IMR-90 (cell line): ENCODE measurements at regions not wholly inside any gene's neighbourhood (a gene's known extent, or its start where the extent isn't known, plus 50 kb on each side); places are given as distances from the start of the nearest gene placed in this dataset.

Experiments
- ATAC-seq: fragments of 200-7000 bp; cut with Tn5 transposase; 2 replicates; pipeline ENCODE4 v1.9.1; 2020; ENCODE audit warnings: low read depth, mild to moderate bottlenecking, moderate library complexity
- BruUV-seq: library from RNA; stranded (reverse); fragments of 400-500 nt; replicated peaks from 2 replicates; lab custom pipeline; 2021; lab: Mats Ljungman, UMichigan
- CTCF ChIA-PET: fragments of 300-600 bp; formaldehyde crosslinking; extraction: SDS; loops from one replicate; lab custom pipeline; 2021; ENCODE audit warnings: antibody characterized with exemption; lab: Yijun Ruan, JAX
- POLR2A ChIA-PET: fragments of 300-600 bp; sonication (Branson Sonifier 250); formaldehyde crosslinking; loops from one replicate; lab custom pipeline; 2022; ENCODE audit warnings: antibody characterized with exemption; ENCODE audit not compliant: unreplicated experiment; lab: Charles Lee
- DNase-seq: peaks from one replicate; pipeline ENCODE4 v3.0.0; 2013
- H2AFZ ChIP-seq: replicated peaks from 2 replicates; pipeline ENCODE3; 2013; ENCODE audit warnings: low read length, mild to moderate bottlenecking; ENCODE audit not compliant: poor library complexity
- H2AK5ac ChIP-seq: 2 replicates; pipeline ENCODE4 v1.6.1; 2013; ENCODE audit warnings: low read depth, low read length, inconsistent platforms
- H2AK9ac ChIP-seq: replicated peaks from 2 replicates; pipeline ENCODE3; 2013; ENCODE audit warnings: mild to moderate bottlenecking, low read depth, low read length, moderate library complexity; ENCODE audit not compliant: poor library complexity
- H2BK120ac ChIP-seq: 2 replicates; pipeline ENCODE4 v1.6.1; 2013; ENCODE audit warnings: low read depth, low read length, inconsistent platforms
- H2BK15ac ChIP-seq: 3 replicates; pipeline ENCODE4 v1.6.1; 2013; ENCODE audit warnings: low read depth, low read length, inconsistent platforms
- H2BK20ac ChIP-seq: 2 replicates; pipeline ENCODE4 v1.6.1; 2013; ENCODE audit warnings: low read depth, mild to moderate bottlenecking, inconsistent platforms, low read length, moderate library complexity
- H2BK5ac ChIP-seq: 2 replicates; pipeline ENCODE4 v1.6.1; 2013; ENCODE audit warnings: mild to moderate bottlenecking, low read depth, low read length, inconsistent platforms; ENCODE audit not compliant: poor library complexity, severe bottlenecking
- H3K14ac ChIP-seq: replicated peaks from 2 replicates; pipeline ENCODE4 v1.6.1; 2013; ENCODE audit warnings: low read depth, low read length, inconsistent platforms
- H3K18ac ChIP-seq: 2 replicates; pipeline ENCODE4 v1.6.1; 2013; ENCODE audit warnings: low read depth, low read length, control low read depth
- H3K23ac ChIP-seq: 2 replicates; pipeline ENCODE4 v1.6.1; 2013; ENCODE audit warnings: low read depth, low read length, inconsistent platforms
- H3K27ac ChIP-seq: 2 replicates; pipeline ENCODE4 v1.5.1; 2013; ENCODE audit warnings: mild to moderate bottlenecking, control low read depth, low read length; ENCODE audit not compliant: insufficient read depth
- H3K27me3 ChIP-seq: 2 replicates; pipeline ENCODE4 v1.6.1; 2013; ENCODE audit warnings: low read length; ENCODE audit not compliant: control insufficient read depth, insufficient read depth
- H3K36me3 ChIP-seq: 2 replicates; pipeline ENCODE4 v1.6.1; 2013; ENCODE audit warnings: low read length, mixed read lengths; ENCODE audit not compliant: control insufficient read depth, insufficient read depth
- H3K4ac ChIP-seq: 2 replicates; pipeline ENCODE4 v1.6.1; 2013; ENCODE audit warnings: low read depth, low read length, inconsistent platforms
- H3K4me1 ChIP-seq: 2 replicates; pipeline ENCODE4 v1.6.1; 2013; ENCODE audit warnings: low read length, mixed read lengths; ENCODE audit not compliant: control insufficient read depth, insufficient read depth
- H3K4me2 ChIP-seq: 2 replicates; pipeline ENCODE4 v1.6.1; 2013; ENCODE audit warnings: low read depth, mild to moderate bottlenecking, control low read depth, low read length, moderate library complexity
- H3K4me3 ChIP-seq: 2 replicates; pipeline ENCODE4 v1.5.1; 2013; ENCODE audit warnings: low read depth, mild to moderate bottlenecking, control low read depth, low read length, moderate library complexity; ENCODE audit not compliant: insufficient read depth
- H3K56ac ChIP-seq: 2 replicates; pipeline ENCODE4 v1.6.1; 2013; ENCODE audit warnings: low read length, inconsistent platforms; ENCODE audit not compliant: insufficient read depth; ENCODE audit errors: extremely low read depth
- H3K79me1 ChIP-seq, 2 experiments: 2 replicates each; pipeline ENCODE4 v1.6.1; 2013; ENCODE audit warnings: low read length in 2 of 2, inconsistent platforms in 1 of 2, low read depth in 1 of 2
- H3K9ac ChIP-seq: 2 replicates; pipeline ENCODE4 v1.6.1; 2013; ENCODE audit warnings: low read depth, low read length, control low read depth
- H3K9me1 ChIP-seq: 2 replicates; pipeline ENCODE4 v1.6.1; 2013; ENCODE audit warnings: low read length, inconsistent platforms; ENCODE audit not compliant: insufficient read depth
- H3K9me3 ChIP-seq: 2 replicates; pipeline ENCODE4 v1.6.1; 2013; ENCODE audit warnings: low read length; ENCODE audit not compliant: control insufficient read depth, insufficient read depth
- H4K20me1 ChIP-seq: 2 replicates; pipeline ENCODE4 v1.6.1; 2013; ENCODE audit warnings: low read length, inconsistent platforms; ENCODE audit not compliant: insufficient read depth
- H4K5ac ChIP-seq: 2 replicates; pipeline ENCODE4 v1.6.1; 2013; ENCODE audit warnings: mild to moderate bottlenecking, low read depth, low read length, control low read depth
- H4K8ac ChIP-seq, 2 experiments: 2 replicates each; pipeline ENCODE4 v1.6.1; 2013; ENCODE audit warnings: low read depth in 2 of 2, low read length in 2 of 2, control low read depth in 1 of 2, inconsistent platforms in 1 of 2
- H4K91ac ChIP-seq: 2 replicates; pipeline ENCODE4 v1.6.1; 2013; ENCODE audit warnings: low read depth, low read length, inconsistent platforms; ENCODE audit not compliant: insufficient read depth
- BHLHE40 ChIP-seq: fragments of 150-350 bp; IDR thresholded peaks from 2 replicates; pipeline ENCODE4 v1.6.1; 2016; ENCODE audit warnings: mild to moderate bottlenecking, low read depth, low read length
- CEBPB ChIP-seq: IDR thresholded peaks from 2 replicates; pipeline ENCODE4 v1.6.1; 2012; ENCODE audit warnings: low read depth, low read length, improper control_type of control experiment
- CHD1 ChIP-seq: IDR thresholded peaks from 2 replicates; pipeline ENCODE4 v1.6.1; 2012; ENCODE audit warnings: low read depth, low read length, improper control_type of control experiment
- CTCF ChIP-seq: conservative IDR thresholded peaks from 2 replicates; pipeline ENCODE4 v1.5.1; 2012; ENCODE audit warnings: mild to moderate bottlenecking, low read depth, low read length, improper control_type of control experiment
- ELK1 ChIP-seq: fragments of 150-350 bp; IDR thresholded peaks from 2 replicates; pipeline ENCODE4 v1.6.1; 2016; ENCODE audit warnings: low read depth, mild to moderate bottlenecking, low read length, moderate library complexity, borderline replicate concordance
- FOS ChIP-seq: fragments of 150-350 bp; IDR thresholded peaks from 2 replicates; pipeline ENCODE4 v1.6.1; 2016; ENCODE audit warnings: low read depth, low read length
- MAFK ChIP-seq: IDR thresholded peaks from 2 replicates; pipeline ENCODE4 v1.6.1; 2012; ENCODE audit warnings: low read depth, low read length, improper control_type of control experiment
- MAZ ChIP-seq: IDR thresholded peaks from 2 replicates; pipeline ENCODE4 v1.6.1; 2012; ENCODE audit warnings: low read depth, mild to moderate bottlenecking, low read length, improper control_type of control experiment, moderate library complexity, borderline replicate concordance
- MXI1 ChIP-seq: IDR thresholded peaks from 2 replicates; pipeline ENCODE4 v1.6.1; 2012; ENCODE audit warnings: low read depth, mild to moderate bottlenecking, low read length, moderate library complexity, borderline replicate concordance
- NFE2L2 ChIP-seq: fragments of 150-350 bp; IDR thresholded peaks from 2 replicates; pipeline ENCODE4 v1.6.1; 2016; ENCODE audit warnings: low read depth, mild to moderate bottlenecking, low read length
- POLR2A ChIP-seq: IDR thresholded peaks from 2 replicates; pipeline ENCODE4 v1.6.1; 2012; ENCODE audit warnings: mild to moderate bottlenecking, low read depth, low read length
- RAD21 ChIP-seq: IDR thresholded peaks from 2 replicates; pipeline ENCODE4 v1.6.1; 2012; ENCODE audit warnings: low read length, improper control_type of control experiment
- RCOR1 ChIP-seq: IDR thresholded peaks from 2 replicates; pipeline ENCODE4 v1.6.1; 2012; ENCODE audit warnings: mild to moderate bottlenecking, low read length, improper control_type of control experiment; ENCODE audit not compliant: insufficient replicate concordance
- RFX5 ChIP-seq: IDR thresholded peaks from 2 replicates; pipeline ENCODE4 v1.8.0; 2012; ENCODE audit warnings: low read depth, mild to moderate bottlenecking, low read length, moderate library complexity
- SMC3 ChIP-seq: fragments of 150-350 bp; IDR thresholded peaks from 2 replicates; pipeline ENCODE4 v1.6.1; 2016; ENCODE audit warnings: low read depth, mild to moderate bottlenecking, antibody characterized with exemption, low read length, moderate library complexity
- USF2 ChIP-seq: fragments of 150-350 bp; IDR thresholded peaks from 2 replicates; pipeline ENCODE4 v1.6.1; 2017; ENCODE audit warnings: mild to moderate bottlenecking, antibody characterized with exemption, low read length, low read depth
- WGBS, 2 experiments: methylation state at CpG; one replicate each; pipeline versions ENCODE4 v1.1.5 to v1.1.7; 2013; ENCODE audit warnings: missing lambda C conversion rate in 2 of 2; ENCODE audit not compliant: insufficient read length in 1 of 2; ENCODE audit errors: extremely low coverage in 2 of 2; 5-methylcytosine and 5-hydroxymethylcytosine counted together
- dilution Hi-C: fragments of 300-500 bp; cut with HindIII; formaldehyde crosslinking; loops from one replicate; pipeline ENCODE4 v1.14.3; 2018; ENCODE audit warnings: low sequenced_read_pairs; ENCODE audit not compliant: unreplicated experiment
- in situ Hi-C: fragments of 300-500 bp; cut with MboI; formaldehyde crosslinking; loops from 3 replicates; pipeline ENCODE4 v1.14.3; 2019; ENCODE audit warnings: low sequenced_read_pairs, inconsistent platforms, mixed read lengths
- intact Hi-C: fragments of 100-400 bp; cut with micrococcal nuclease; formaldehyde crosslinking; loops from 2 replicates; pipeline ENCODE4 v1.10.0; 2022

- H3K4me1 ChIP-seq: peaks cover 18% of the 10 kb centered on the region
- in situ Hi-C loops: no loop called here
- H2BK120ac ChIP-seq: no peak overlapping the region
- H3K4me2 ChIP-seq: no peak overlapping the region
- H2BK15ac ChIP-seq: no peak overlapping the region
- H3K9me3 ChIP-seq: no peaks in the 10 kb centered on the region; the same call in 1 of the 2 replicates
- H2AK5ac ChIP-seq: no peak overlapping the region
- dilution Hi-C loops: no loop called here
- no TSS peak for BruUV-seq
- no peak overlapping the region for H3K4me3 ChIP-seq
- no peak overlapping the region for H2BK20ac ChIP-seq
- H3K9me1 ChIP-seq: 0 out of 2 replicates have a peak, but pooled peaks cover 2% of the 10 kb centered on the region
- intact Hi-C loops: no loop called here
- H3K27ac ChIP-seq: no peak overlapping the region
- POLR2A ChIA-PET: no interaction called here
- H3K4ac ChIP-seq: no peak overlapping the region
- H2BK5ac ChIP-seq: no peak overlapping the region
- WGBS, 2 experiments: 100% methylated on average over 1 of the region's 7 CpGs; no CpG with 5 or more reads in 1 of the 2 experiments
- no peak overlapping the region for H3K23ac ChIP-seq
- no peak overlapping the region for H3K56ac ChIP-seq
- H2AK9ac ChIP-seq: no peak overlapping the region
- H3K9ac ChIP-seq: no peak overlapping the region
- TF ChIP-seq CHD1 (no peak), NFE2L2 (no peak), CTCF (no peak), RAD21 (no peak), FOS (no peak), BHLHE40 (no peak), SMC3 (no peak), ELK1 (no peak), MAZ (no peak), MAFK (no peak), CEBPB (no peak), USF2 (no peak), POLR2A (no peak), RFX5 (no peak), MXI1 (no peak), RCOR1 (no peak)
- H4K8ac ChIP-seq: no peak overlapping the region
- no peak overlapping the region for H3K14ac ChIP-seq
- no peak overlapping the region for H3K18ac ChIP-seq
- no peak for DNase-seq
- H2AFZ ChIP-seq: no peak overlapping the region
- H4K5ac ChIP-seq: no peak overlapping the region
- no peaks in the 10 kb centered on the region for H3K79me1 ChIP-seq
- no peaks in the 10 kb centered on the region for H4K20me1 ChIP-seq
- ATAC-seq: no peak
- no peak overlapping the region for H4K91ac ChIP-seq
- H3K27me3 ChIP-seq: no peaks in the 10 kb centered on the region
- no peaks in the 10 kb centered on the region for H3K36me3 ChIP-seq
- CTCF ChIA-PET: interaction anchor here (1.0 to 1.7 kb wide), 2 partner anchors 12 to 22 kb away, joined by 3 to 7 read pairs; no protein-coding TSS in a partner anchor
Measured at GRCh38 chr11:10911907-10912306, 54.1 kb upstream of the ZBED5 start.
